ENCODE measurements at regions not wholly inside any gene's neighbourhood (a gene's known extent, or its start where the extent isn't known, plus 50 kb on each side); places are given as distances from the start of the nearest gene placed in this dataset.

GRCh38 chr12:115194857-115195256 is 510.9 kb upstream of the TBX3 start:
- Mint-ChIP-seq H3K36me3 (no peaks in the 10 kb centered on the region), H3K4me3 (no peak overlapping the region), H3K9me3 (peaks cover 4% of the 10 kb centered on the region), H3K4me1 (peaks cover 34% of the 10 kb centered on the region), H3K27ac (peak overlapping the region; percentile 55), H3K27me3 (ENCODE audit: low read depth) (no peaks in the 10 kb centered on the region)
- no peak for TF ChIP-seq CTCF (IDR thresholded peaks at IDR 0.05; ENCODE audit: unreplicated experiment)
- DNase-seq (ENCODE audit: low spot score in 2 of 2, unreplicated experiment in 2 of 2) = no peak

GRCh38 chr12:115194448-115194847 is 510.5 kb upstream of the TBX3 start:
- no peaks in the 10 kb centered on the region for H3K27me3 Mint-ChIP-seq (ENCODE audit: low read depth)
- no peaks in the 10 kb centered on the region for H3K36me3 Mint-ChIP-seq
- no peak for DNase-seq (ENCODE audit: low spot score in 2 of 2, unreplicated experiment in 2 of 2)
- peaks cover 33% of the 10 kb centered on the region for H3K4me1 Mint-ChIP-seq
- peak overlapping the region; percentile 55 for H3K27ac Mint-ChIP-seq
- TF ChIP-seq CTCF (IDR thresholded peaks at IDR 0.05; ENCODE audit: unreplicated experiment) = no peak
- peaks cover 4% of the 10 kb centered on the region for H3K9me3 Mint-ChIP-seq
- no peak overlapping the region for H3K4me3 Mint-ChIP-seq

GRCh38 chr12:115191342-115191741 is 507.4 kb upstream of the TBX3 start:
- no peaks in the 10 kb centered on the region for H3K36me3 Mint-ChIP-seq
- peaks cover 23% of the 10 kb centered on the region for H3K4me1 Mint-ChIP-seq
- H3K4me3 Mint-ChIP-seq = no peak overlapping the region
- peaks cover 7% of the 10 kb centered on the region for H3K9me3 Mint-ChIP-seq
- TF ChIP-seq CTCF (IDR thresholded peaks at IDR 0.05; ENCODE audit: unreplicated experiment) = no peak
- no peak for DNase-seq (ENCODE audit: low spot score in 2 of 2, unreplicated experiment in 2 of 2)
- H3K27ac Mint-ChIP-seq = no peak overlapping the region
- H3K27me3 Mint-ChIP-seq (ENCODE audit: low read depth) = no peaks in the 10 kb centered on the region

- Mint-ChIP-seq H3K4me1 (peaks cover 23% of the 10 kb centered on the region), H3K27me3 (ENCODE audit: low read depth) (no peaks in the 10 kb centered on the region), H3K9me3 (peaks cover 11% of the 10 kb centered on the region), H3K4me3 (no peak overlapping the region), H3K36me3 (no peaks in the 10 kb centered on the region), H3K27ac (peak overlapping the region; percentile 48)
- TF ChIP-seq CTCF (IDR thresholded peaks at IDR 0.05; ENCODE audit: unreplicated experiment) = no peak
- DNase-seq (ENCODE audit: low spot score in 2 of 2, unreplicated experiment in 2 of 2) = no peak
Measured at GRCh38 chr12:115190010-115190770, 506.2 kb upstream of the TBX3 start.

- Mint-ChIP-seq H3K36me3 (peaks cover 2% of the 10 kb centered on the region), H3K4me3 (no peak overlapping the region), H3K27ac (no peak overlapping the region), H3K27me3 (ENCODE audit: low read depth) (no peaks in the 10 kb centered on the region), H3K4me1 (peaks cover 11% of the 10 kb centered on the region), H3K9me3 (peaks cover 19% of the 10 kb centered on the region)
- DNase-seq (ENCODE audit: low spot score in 2 of 2, unreplicated experiment in 2 of 2) = no peak
- TF ChIP-seq CTCF (IDR thresholded peaks at IDR 0.05; ENCODE audit: unreplicated experiment) = no peak
Measured at GRCh38 chr12:115185506-115185905, 501.5 kb upstream of the TBX3 start.
